Putamen (tissue), 1 donor: ENCODE measurements at regions not wholly inside any gene's neighbourhood (a gene's known extent, or its start where the extent isn't known, plus 50 kb on each side); places are given as distances from the start of the nearest gene placed in this dataset.
"Not testable (repeated sequence)": the region's sequence is repeated elsewhere in the genome, so short reads cannot be mapped to it uniquely, and the experiment has no call there.

ENCODE experiments used
- DNase-seq: peaks from one replicate; pipeline ENCODE4 v3.0.0-alpha.2; 2016; ENCODE audit warnings: low spot score

- no peak for DNase-seq
Measured at GRCh38 chr4:148643851-148644250, 201.6 kb upstream of the NR3C2 start.

DNA sequence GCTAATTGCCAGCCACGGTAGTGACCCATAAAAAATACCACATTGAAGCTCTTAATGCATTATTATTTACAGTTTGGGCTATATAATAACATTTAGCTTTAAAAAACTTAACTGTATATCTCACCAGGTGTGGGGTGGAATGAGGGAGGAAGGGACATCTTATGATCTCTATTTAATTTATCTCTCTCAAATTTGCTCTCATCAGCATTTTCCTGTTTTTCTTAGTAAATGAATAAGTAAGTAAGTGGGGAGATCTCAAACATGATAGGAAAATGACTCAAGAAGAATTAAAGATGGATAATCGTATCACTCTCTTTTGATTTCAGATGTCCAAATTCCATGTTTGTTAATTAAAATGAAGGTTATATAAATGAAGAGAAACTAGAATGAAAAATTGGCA lies 200.7 kb upstream of the NR3C2 start:
- DNase-seq: no peak

GRCh38 chr4:148638079-148638478 lies 195.9 kb upstream of the NR3C2 start:
- not testable (repeated sequence) for DNase-seq

DNA sequence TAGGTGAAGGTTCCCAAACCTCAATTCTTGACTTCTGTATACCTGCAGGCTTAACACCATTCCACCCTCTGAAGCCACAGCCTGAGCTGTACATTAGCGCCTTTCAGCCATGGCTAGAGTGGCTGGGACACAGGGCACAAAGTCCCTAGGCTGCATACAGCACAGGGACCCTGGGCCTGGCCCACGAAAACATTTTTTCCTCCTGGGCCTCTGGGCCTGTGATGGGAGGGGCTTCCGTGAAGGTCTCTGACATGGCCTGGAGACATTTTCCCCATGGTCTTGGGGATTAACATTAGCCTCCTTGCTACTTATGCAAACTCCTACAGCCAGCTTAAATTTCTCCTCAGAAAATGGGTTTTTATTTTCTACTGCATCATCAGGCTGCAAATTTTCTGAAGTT lies 195.2 kb upstream of the NR3C2 start:
- DNase-seq: not testable (repeated sequence)

GRCh38 chr4:148634476-148634875 lies 192.3 kb upstream of the NR3C2 start:
- DNase-seq: no peak

DNA sequence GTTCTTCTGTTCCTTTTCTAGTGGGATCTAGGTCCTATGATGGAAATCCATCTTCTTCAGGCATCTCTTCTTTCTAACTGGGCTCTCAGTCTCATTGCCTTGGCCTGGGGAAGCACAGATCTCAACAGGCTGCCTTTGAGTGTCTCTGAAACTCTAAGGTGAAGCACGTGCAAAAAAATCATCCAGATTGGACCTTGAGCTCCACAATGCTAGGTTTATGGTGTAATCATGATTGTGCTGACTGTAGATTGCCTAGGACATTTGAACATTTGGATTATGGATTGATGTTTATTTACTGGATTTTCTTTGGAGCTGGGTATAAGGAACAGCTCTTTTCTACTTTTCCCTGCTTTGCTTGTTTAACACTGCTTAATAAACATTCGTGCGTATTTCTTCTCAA lies 191.5 kb upstream of the NR3C2 start:
- DNase-seq: no peak

GRCh38 chr4:148632476-148632875 lies 190.3 kb upstream of the NR3C2 start:
- DNase-seq: no peak

DNA sequence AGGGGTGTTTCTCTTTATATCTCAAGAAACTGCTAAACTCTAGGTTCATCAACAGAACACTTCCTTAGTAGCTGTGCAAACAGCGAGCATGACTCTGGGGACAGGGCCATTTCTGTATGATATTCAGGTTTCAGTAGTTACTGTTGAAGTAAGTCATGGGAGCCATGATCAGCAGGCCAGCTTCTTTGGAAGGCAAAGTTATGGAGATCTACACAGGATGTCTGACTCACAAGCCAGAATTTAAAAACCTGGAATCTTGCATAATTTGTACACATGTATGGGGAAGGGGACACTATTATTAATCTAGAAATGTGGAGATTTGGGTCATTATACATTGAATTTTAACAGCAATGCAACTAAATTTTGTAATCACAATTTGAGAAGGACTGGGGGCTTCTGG lies 187.8 kb upstream of the NR3C2 start:
- no peak for DNase-seq

DNA sequence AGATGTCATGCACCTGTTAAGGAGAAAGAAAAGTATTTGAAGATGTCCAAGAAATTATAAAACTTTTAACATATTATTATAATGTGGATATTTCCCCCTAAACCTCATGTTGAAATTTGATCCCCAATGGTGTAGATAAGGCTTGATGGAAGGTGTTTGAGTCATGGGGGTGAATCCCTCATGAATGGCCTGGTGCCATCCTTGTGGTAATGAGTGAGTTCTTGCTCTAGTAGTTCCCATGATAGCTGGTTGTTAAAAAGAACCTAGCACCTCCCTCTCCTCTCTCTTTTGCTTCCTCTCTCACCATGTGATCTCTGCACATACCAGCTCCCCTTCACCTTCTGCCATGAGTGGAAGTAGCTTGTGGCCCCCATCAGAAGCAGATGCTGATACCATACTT lies 176.6 kb upstream of the NR3C2 start:
- no peak for DNase-seq

- no peak for DNase-seq
Measured at GRCh38 chr4:148608968-148609367, 166.8 kb upstream of the NR3C2 start.

DNA sequence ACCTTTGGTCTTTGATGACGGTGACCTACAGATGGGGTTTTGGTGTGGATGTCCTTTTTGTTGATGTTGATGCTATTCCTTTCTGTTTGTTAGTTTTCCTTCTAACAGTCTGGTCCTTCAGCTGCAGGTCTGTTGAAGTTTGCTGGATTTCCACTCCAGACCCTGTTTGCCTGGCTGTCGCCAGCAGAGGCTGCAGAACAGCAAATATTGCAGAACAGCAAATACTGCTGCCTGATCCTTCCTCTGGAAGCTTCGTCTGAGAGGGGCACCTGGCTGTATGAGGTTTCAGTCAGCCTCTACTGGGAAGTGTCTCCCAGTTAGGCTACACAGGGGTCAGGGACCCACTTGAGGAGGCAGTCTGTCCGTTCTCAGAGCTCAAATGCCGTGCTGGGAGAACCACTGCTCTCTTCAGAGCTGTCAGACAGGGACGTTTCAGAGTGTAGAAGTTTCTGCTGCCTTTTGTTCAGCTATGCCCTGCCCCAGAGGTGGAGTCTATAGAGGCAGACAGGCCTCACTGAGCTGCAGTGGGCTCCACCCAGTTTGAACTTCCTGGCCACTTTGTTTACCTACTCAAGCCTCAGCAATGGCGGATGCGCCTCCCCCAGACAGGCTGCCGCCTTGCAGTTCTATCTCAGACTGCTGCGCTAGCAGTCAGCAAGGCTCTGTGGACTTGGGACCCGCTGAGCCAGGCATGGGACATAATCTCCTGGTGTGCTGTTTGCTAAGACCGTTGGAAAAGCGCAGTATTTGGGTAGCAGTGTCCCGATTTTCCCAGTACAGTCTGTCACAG lies 156.4 kb upstream of the NR3C2 start:
- DNase-seq: not testable (repeated sequence)

GRCh38 chr4:148589182-148589581 lies 147.0 kb upstream of the NR3C2 start:
- no peak for DNase-seq

DNA sequence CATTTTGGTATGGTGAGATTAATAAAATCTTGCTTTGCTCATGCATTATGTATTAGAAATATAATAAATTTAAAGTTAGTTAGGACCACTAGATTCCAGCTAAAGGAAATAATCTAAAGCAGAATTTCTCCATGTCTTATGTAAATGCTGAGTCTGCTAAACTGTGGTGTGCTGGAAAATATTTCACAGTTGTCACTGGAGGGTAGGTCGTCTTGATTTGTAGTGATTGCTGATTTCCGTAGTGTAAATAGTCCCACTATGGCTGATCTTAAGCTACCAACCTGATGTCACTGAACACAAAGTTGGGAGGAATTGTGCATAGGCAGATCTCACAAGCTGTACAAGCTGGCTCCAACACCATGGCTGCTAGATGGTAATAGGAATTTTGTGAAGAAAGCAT lies 133.4 kb upstream of the NR3C2 start:
- no peak for DNase-seq

GRCh38 chr4:148574911-148575310 lies 132.7 kb upstream of the NR3C2 start:
- DNase-seq: no peak

DNA sequence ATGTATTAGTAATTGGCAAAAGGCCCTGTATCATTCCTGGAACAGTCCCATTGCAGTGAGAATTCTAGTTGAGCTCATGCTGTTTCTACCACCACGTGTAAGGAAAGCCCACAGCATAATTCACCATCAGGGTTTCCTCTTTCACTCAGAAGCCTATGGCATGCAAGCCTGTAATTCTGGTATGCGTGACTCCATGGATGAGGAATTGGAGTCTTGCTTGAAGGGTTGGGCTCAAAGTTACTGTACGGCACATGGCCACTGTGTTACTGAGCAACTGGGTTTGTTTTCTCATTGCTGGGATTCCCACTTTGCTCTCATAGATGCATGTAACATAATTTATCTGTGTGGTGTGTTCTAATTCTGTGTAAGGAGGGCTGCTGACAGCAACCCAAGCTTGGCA lies 132.3 kb upstream of the NR3C2 start:
- no peak for DNase-seq

DNA sequence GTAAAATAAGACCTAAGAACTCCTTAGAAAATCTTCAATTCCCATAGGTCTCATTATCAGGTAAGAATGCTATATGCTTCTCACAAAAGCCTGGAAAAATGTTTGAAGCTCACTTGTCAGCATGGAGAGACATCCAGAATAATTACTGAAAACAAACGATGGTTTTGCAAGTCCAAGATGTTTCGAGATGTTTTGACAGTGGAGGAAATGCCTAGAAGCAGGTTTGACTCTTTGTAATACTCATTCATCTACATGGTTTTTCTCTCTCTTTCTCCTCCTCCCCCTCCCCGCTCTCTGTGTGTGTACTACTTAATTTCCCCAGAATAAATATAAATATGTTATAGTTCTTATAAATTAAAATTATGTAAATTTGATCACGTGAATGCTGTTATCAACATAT lies 131.9 kb upstream of the NR3C2 start:
- no peak for DNase-seq

GRCh38 chr4:148573296-148573695 lies 131.1 kb upstream of the NR3C2 start:
- no peak for DNase-seq

DNA sequence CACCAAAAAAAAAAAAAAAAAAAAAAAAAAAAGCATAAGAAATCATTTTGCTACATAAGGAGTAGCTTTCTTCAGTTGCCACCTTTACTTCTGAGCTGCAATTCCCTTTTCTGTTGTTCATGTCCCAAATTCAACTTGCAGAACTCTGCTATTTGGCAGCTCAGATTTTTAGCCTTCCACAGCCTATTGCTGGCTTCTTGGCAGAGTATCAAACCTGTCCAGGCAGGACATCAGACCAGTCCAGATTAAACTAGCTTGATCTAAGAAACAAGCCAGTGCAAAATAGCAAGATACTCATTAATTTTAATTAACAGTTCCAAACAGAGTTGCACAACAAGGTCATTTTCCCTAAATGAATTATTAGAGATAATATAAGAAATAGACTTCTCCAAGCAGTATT lies 123.6 kb upstream of the NR3C2 start:
- peak; percentile 23 for DNase-seq

GRCh38 chr4:148563684-148564083 lies 121.5 kb upstream of the NR3C2 start:
- no peak for DNase-seq

DNA sequence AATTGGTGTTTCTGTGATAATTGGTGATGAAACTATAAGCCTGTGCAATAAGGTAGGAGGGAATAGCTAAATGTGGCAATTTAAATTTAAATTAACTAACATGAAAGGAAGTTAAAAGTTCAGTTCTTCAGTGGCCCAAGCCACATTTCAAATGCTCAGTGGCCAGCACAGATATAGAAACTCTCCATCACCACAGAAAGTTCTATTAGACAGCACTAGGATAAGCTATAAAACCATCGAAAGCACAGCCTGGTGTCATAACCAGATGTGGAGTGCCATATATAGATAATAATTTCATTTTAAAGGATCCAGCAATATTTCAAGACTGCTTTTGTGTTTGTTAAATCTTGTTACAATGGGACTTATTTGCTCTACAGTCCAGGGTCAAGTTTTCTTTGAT lies 119.3 kb upstream of the NR3C2 start:
- DNase-seq: no peak

GRCh38 chr4:148557793-148558192 lies 115.6 kb upstream of the NR3C2 start:
- no peak for DNase-seq

DNA sequence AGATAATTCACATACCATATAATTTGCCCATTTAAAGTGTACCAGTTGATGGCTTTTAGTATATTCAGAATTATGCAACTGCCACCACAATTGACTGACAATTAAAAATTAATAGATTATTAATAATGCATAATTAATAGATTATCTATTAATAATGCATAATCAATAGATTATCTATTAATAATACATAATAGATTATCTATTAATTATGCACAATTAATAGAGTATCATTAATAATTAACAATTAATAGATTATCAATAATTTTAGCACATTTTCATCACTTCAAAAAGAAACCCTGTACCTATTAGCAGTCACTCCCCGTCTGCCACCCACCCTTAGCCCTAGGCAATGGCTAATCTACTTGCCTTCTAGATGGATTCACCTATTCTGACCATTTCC lies 108.6 kb upstream of the NR3C2 start:
- DNase-seq: no peak

DNA sequence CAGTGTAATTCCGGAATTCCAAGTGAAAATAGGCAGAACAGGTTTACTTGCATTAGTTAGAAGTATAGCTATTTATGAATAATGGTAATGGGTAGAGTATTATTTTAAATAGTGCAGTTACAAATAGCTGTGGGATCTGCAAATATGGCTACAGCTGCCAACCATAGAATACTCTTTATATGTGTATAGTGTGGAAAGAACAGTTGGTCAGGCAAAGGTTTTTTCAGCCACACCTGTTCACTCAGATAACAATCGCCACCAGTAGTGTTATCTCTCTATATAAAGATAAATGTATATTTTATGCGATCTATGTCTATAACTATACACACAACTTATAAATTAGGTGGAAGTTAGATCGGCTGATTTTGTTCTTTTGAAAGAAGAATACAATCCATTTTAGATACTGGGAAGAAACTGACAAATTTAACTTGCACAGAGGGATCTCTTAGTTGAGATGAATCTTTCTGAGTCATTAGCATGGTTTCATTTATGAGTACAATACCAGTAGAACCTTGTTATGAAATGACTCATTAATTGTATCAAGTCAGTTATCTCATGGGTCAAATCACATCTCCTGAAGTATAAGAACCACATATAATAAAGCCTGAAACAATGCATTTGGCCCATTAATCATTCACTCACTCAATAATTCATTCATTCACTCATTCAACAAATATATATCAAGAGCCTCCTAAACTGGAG lies 100.9 kb upstream of the NR3C2 start:
- no peak for DNase-seq
